NCI-H2107 (cell line): ENCODE measurements at regions not wholly inside any gene's neighbourhood (a gene's known extent, or its start where the extent isn't known, plus 50 kb on each side); places are given as distances from the start of the nearest gene placed in this dataset.

Source experiments
- DNase-seq: peaks from one replicate; lab custom pipeline; 2025; lab: John Stamatoyannopoulos, UW

DNA sequence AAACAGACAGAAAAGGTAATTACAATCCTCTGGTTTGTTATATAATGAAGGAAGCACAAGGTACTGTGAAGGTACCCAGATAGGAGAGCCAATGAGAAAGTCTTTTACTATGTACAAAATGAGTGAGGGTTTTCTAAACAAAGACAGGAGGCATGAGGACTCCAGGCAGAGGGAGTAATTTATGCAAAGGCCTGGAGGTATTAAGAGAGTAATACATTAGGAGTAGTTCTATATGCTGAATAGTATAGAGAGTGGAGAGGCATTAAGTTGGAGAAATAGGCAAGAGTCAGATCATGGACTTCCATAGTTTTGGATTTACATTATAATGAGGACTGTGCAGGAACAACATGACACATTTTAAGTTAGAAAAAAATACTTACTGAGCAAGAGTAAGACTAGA, 216.0 kb downstream of the SCG2 start:
- DNase-seq = no peak

DNA sequence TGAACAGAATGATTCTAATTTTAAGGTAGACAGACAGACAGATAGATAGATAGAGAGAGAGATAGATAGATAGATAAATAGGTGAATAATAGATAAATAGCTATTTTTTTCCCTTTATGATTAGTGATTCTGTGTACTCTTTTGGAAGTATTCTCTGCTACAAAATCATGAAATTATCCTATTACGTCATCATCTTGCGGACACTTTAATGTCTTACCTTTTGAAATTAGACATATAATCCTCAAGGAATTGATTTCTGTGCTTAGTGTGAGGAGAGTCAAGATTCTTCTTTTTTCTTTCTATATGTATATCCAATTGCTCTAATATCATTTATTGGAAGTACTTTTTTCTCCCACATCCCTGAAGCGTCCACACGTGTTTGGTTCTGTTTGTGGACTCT, 215.2 kb downstream of the SCG2 start:
- DNase-seq = no peak

DNA sequence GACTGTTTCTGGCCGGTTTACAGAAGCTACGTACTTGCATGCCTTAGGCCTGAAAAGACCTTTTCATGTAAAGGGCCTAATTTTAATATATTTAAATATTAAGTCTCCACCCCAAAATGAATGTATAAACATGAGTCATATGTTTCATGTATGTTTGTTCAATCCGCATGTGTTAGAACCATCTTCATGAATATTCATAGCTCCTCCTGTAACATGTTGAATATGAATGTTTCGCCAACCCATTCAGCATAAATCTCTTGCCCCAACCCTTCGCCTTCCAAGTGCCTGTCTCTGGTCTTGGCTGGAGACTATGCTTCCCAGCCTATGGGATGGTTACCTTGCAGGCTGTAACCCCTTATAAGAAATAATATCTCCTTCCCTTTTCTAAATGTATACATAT, 212.5 kb downstream of the SCG2 start:
- DNase-seq = no peak

DNA sequence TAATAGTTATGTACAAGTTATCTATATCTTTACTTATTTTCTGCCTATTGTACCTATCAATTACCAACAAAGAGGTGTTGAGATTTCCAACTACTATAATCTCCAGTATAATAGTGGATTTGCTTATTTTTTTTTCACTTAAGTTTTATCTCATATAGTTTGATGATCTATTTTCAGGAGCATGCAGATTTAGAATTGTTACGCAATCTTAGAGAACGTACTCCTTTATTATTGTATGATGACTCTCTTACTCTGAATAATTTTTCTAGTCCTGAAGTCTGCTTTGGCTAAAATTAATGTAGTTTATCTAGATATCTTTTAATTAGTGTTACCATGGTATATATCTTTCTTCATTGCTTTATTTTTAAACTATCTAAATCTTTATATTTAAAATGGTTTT, 205.2 kb downstream of the SCG2 start:
- no peak for DNase-seq

DNA sequence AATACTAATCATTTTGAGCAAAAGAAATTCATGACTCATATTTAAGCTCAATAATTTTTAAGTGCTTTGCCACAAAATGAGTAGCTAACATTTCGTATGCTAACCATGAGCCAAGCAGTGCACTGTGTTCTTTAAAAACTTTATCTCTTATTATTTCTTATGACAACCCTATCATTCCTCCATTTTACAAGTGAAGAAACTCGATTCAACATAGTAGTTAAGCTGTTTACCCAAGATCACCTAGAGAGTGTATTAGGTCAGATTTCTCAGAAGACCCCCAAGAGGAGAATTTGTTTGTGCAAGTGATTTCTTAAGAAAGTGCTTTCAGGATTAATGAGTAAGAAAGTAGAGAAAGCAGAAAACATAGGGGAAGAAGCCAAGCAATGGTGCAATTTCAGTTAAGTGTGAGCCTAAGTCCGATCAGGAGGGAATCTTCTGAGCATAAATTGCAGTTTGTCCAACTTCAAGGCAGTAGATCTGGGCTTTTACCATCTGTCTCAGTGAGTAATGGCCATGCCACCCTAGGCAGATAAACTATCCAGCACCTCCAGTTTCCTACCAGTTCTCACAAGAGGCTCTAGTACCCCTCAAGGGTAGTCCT, 202.7 kb downstream of the SCG2 start:
- no peak for DNase-seq

DNA sequence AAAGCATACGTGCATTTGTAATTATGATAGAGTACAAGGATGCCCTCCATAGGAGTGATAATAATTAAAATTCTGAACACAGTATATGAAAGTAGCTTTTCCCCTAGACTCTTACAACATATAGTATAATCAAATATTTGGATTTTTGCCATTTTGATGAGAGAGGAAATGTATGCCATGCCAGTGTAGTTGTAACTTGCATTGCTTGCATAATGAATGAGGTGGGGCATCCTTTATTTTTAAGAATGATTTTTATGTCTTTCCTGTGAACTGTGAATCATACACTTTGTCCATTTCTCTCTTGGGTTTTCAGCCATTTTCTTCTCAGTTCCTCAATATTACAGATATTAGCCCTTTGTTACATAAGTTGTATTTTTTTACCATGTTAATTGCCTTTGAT, 197.5 kb downstream of the SCG2 start:
- DNase-seq = no peak

DNA sequence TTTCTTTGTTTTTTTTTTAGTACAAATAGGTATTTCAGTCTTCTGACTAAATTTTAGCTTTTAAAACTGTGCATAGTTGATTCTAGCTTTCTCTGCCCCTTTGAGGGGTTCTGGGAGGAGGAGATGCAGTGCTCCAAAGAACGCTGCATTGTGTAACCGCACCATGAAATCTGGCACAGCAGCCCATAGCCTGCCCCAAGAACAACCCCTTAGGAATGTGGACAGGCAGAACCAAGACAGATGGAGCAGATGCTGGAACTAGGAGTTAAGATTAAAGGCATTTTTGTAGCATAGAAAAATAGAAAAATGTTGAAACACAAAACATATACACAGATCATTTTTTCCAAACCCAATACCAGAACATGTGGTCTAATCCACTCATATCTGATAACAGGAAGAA, 187.5 kb downstream of the SCG2 start:
- DNase-seq = no peak

DNA sequence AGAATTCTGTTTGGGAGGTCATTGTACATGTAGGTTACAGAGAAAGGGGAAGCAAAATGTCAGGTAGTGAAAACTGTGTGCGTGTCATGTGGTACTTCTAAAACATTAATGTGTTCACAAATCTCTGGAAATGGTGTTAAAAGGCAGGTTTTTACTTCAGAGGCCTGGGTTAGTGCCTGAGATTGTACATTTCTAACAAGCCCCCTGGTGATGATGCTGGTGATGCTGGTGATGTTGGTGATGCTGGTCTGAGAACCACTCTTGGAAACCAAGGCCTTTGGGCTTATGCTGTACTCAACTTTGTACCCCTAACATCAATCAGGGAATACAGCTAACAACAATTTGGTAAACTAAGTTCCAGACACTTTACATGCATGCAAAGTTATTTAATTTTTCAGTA, 187.1 kb downstream of the SCG2 start:
- DNase-seq = no peak

DNA sequence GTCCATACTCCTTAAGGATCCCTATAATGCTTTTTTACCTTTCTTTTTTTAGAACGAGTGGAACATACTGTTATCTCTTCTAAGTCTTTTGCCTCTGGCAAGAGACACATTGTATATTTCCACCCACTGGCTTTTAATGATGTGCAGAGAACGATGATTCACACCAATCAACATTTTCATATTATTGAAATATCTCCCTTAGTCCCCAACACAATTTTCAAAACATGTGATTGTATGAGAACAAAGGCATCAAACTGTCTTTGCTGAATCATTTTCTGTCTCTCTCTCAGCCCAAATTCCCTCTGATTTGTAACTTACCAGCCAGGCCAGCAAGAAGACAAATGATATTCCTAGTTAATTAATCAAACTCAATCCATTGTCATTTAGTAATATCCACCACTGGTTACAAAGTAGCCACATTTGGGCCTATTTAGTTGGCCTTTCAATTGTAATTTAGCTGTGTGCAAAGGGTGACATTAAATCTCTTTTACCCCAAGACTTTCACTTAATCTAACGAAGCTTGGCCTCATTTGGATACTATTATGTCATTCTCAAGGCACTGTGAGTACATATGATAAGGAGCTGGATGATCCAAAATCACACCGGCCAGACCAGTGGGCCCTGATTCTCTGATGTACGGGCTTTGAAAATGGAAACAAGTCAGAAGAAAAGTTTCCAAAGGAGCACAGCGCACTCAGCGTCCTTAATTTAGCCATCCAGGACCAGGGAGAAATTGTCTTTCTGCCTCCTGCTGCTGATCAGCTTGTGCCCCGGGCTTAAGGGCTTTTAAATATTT, 185.1 kb downstream of the SCG2 start:
- no peak for DNase-seq

DNA sequence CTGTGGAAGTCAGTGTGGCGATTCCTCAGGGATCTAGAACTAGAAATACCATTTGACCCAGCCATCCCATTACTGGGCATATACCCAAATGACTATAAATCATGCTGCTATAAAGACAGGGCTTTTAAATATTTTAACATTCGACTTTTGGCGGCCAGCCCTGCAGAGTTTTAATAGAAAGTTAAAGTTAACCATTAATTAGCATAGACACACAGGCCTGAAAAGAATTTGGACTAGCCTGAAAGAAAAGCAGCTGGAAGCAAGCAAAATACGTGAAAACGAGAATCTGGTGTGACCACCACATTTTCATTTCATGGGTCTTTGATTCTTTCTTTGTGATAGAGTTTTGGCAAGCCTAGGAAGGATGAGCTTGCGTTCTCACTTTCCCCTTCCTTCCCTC, 184.0 kb downstream of the SCG2 start:
- DNase-seq = no peak

DNA sequence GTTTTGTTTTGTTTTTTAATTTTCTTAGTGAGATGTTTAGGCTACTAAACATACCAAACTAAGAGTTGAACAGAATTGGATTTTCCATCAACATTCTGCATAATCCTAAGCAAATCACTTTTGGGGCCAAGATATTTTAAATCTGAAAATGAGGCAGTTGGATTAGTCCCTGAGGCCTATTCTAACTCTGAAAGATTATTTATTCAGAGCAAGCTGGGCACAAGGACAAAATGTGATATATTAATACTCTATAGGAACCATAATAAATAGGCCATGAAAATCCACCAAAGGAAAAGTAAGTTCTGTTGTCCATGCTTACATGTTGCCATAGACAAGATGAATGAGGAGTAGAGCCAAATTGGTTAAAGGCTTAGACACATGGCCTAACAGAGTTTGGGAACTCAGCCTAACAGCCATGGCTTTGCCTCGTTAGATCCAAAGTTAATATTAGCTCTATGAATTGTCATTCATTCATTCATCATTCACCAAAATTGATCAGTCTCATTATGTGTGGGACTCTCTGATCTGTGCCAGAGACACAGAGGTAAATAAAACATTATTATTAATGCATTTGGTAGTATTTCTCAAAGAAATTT, 183.5 kb downstream of the SCG2 start:
- no peak for DNase-seq

DNA sequence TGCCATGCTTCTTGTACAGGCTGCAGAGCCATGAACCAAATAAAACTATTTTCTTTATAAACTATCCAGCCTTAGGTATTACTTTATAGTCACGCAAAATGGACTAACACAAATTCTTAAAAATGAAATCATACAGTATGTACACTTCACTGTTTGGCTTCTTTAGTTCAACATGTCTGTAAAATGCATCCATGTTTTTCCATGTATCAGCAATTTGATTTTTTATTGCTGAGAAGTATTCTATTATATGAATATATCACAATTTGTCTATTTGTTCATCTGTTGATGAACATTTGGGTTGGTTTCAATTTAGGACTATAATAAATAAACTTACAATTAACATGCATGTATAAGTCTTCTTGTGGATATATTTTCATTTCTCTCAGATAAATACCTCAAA, 182.1 kb downstream of the SCG2 start:
- DNase-seq = no peak

DNA sequence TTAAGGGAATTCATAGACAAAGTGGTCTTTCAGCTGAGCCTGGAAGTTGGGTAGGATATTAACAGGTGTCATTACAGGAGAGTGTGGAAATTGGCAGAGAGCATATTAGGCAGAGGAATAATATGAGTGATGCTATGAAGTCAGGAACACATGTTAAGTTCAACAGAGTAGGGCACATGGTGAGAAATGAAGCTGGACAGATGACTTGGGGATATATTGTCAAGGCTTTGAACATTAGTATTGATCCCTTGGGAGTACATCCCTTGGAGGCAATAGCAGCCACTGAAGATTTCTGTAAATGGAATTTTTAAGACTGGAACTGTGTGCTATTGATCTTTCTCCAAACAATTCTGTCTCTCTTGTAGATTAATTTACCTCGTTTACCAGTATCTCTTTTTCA, 170.7 kb downstream of the SCG2 start:
- DNase-seq = no peak

DNA sequence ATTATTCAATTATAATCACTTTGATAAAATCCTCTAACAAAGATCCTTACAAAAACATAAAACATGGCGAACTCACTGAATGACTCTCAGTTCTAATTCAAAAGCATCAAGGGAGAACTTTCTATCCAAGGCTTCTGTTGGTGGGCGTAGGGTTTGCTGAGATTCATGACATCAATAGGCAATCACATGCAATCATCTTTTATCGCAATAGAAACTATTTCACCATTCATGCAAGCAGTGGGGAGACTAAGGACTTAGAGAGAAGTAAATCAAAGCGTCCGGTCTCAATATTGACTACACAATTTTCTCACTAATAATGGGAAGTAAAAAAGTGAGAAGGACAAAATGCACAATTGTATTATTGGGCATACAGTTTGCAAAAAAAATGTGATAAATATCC, 168.7 kb downstream of the SCG2 start:
- no peak for DNase-seq

DNA sequence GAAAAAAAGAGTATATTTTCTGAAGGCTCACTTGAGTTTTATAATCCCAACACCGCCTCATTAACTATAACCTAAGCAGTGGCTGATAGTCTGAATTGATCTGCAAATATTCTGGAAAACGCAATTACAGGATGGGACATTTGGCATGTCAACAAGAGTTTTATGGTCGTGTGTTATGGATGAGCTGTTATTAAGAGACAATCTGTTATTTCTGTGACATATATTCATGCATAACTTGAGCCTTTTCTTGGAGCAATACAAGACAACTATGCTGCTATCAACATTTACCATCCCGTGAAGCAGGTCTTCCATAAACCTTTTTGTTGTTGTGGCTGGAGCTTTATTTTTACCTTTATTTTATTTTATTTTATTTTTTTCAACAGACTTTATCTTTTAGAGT, 164.4 kb downstream of the SCG2 start:
- no peak for DNase-seq

DNA sequence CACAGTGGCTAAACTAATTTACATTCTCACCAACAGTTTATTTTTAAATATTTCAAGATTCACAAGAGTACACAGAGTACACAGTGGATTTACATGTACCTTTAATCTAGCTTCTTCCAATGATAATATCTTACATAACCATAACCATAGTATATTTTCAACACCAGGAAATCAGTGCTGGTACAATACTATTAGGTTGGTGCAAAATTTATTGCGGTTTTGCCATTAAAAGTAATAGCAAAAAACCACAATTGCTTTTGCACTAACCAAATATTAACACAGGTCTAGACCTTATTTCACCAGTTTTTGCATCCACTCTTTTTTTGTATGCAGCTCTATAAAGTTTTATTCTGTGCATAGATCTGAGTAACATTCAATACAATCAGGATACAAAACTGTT, 163.0 kb downstream of the SCG2 start:
- DNase-seq = no peak

DNA sequence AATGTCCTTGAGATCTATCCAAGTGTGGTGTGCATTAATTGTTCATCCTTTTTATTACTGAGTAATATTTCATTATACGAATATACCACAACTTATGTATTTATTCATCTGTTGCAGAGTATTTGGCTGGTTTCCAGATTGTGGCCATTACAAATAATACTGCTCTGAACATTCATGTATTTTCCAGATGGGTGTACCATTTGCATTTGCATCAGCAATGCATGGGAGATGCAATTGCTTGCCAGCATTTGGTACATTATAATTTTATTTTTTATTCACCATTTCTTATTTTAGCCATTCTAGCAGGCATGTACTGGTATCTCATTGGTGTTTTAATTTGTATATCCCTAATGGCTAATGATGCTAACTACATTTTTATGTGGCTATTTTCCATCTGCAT, 162.4 kb downstream of the SCG2 start:
- DNase-seq = no peak

DNA sequence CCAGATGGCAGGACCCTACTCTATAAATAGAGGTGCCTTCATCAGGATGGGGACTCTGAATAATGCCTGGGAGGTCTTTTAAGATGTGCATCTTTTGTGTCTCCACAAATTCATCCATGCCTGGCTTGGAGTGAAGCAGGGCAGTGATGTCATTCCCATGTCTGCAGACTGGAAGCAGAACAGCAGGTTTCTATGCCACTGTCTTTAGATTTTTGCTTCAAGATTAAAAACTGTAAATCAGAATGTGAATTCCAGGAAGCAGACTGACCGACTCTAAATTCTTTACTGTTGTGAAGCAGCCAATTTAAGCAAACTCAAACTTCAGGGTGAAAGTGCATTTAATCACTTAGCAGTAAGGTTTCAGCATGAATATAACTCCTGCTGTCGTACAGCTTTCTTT, 159.3 kb downstream of the SCG2 start:
- DNase-seq = no peak

DNA sequence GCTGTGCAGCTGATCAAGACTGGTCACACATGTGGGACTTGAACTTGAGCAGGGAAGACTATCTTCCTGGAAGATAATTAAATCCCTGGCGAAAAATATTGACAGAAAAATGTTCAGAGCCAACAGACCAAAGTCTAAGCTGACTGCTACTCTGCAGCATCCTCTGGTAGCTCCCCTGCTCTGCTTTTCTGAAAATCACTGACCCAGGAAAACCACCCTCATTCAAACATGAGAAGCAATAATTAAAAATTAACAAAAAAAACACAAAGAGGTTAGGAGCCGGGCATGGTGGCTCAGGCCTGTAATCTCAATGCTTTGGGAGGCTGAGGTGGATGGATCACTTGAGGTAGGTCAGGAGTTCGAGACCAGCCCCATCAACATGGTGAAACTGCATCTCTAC, 151.9 kb downstream of the SCG2 start:
- no peak for DNase-seq

DNA sequence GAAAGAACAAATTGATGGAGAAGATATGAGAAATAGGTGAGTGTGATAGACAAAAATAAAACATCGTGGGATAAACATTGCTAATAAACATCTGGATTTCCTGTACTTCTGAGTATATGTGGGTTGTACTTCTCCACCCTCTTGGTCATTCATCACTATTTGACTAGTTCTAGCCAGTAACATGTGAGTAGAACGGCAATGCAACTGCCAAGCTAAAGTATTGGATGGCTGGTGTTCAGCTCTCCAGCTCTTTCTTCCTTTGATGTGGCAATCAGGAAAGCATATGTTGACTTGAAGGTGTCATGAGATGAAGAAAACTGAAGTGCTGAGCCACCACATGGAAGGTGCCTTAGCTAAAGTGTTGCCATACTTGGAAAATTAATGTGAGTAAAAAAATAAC, 144.9 kb downstream of the SCG2 start:
- no peak for DNase-seq

DNA sequence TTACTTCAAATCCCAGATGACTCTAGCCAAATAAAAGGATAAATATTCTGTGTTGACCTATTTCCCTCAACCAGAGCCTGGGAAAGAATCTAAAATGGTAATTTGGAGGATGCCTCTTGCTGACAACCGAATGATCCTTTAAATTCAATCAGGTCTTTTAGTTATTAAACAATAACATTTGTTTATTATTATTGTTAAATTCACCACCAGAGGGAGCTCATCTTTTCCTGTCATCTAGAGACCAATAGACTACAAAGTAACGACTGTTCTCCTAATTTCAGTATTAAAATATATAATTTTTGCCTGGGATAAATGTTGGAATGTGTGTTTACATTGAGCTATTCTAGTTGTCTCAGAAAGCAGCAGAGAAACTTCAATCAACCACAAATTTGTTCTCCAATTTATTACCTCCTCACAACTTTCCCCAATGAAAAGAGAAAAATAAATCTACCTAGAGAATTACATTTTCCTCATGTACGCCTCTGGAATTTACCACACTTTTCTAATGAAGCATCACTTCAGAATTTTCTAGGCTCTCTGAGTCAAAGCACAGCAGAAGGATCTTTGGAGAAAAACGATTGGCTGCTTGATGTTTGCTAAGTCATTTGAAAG, 142.7 kb downstream of the SCG2 start:
- no peak for DNase-seq

DNA sequence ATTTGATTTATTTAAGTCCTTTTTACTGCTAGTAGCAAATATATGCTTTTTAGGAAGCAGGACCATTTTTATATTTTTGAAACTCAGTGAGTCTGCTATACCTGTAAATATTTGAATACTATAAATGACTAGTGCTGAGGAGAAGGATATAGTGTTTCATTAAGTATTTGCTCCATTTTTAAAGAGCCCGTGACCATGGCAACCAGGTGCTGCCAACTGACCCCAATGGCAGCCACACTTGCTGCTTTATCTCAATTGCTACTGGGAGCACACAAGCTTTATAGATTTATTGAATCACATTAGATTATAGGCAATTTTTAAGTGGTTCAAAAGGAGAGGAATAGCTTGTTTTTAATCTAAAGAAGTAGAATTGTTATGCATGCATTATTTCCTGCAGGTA, 142.0 kb downstream of the SCG2 start:
- no peak for DNase-seq

DNA sequence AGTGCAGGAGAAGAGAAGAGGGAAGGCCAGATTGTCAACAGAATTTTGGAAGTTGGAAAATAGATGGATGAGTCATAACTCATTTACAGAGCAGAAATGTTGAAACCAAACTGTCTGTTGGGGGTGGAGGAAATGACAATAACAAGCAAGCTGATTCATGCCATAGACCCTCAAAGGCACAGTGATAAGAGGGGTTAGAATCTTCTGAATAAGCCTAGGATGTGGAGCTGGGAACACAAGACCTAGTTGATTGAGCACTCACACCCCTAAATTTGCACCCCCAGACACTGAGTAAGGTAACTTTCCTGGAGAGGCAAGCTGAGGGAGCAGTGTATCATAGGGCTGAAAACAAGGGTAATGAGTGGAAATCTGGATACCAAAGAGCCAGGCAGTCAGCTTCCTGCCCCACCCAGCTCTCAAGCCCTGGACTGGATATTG, 141.4 kb downstream of the SCG2 start:
- no peak for DNase-seq
